CD4-positive, CD25-positive, alpha-beta regulatory T cell (primary cell): ENCODE measurements at regions not wholly inside any gene's neighbourhood (a gene's known extent, or its start where the extent isn't known, plus 50 kb on each side); places are given as distances from the start of the nearest gene placed in this dataset.
A peak's percentile ranks its signal among the peaks of the same experiment; 100 is the strongest.
"Not testable (repeated sequence)": the region's sequence is repeated elsewhere in the genome, so short reads cannot be mapped to it uniquely, and the experiment has no call there.

ENCODE experiments used
- ATAC-seq, 2 donors: fragments of 150-1000 bp; cut with Tn5 transposase; one replicate each; pipeline ENCODE4 v1.10.0; 2021; ENCODE audit warnings: low read depth in 2 of 2, moderate number of reproducible peaks in 2 of 2, moderate library complexity in 1 of 2
- DNase-seq, 3 donors: peaks; one replicate each; pipeline versions ENCODE4 v3.0.0 to v3.0.0-alpha.2; 2012 to 2022; ENCODE audit warnings: mixed read lengths in 1 of 3
- H3K27ac ChIP-seq: one replicate; pipeline ENCODE4 v1.7.0; 2013; ENCODE audit warnings: mild to moderate bottlenecking, low read length; ENCODE audit not compliant: insufficient read depth, poor library complexity, severe bottlenecking
- H3K27me3 ChIP-seq: one replicate; pipeline ENCODE4 v1.7.0; 2013; ENCODE audit warnings: low read length; ENCODE audit not compliant: control insufficient read depth, insufficient read depth
- H3K36me3 ChIP-seq: one replicate; pipeline ENCODE4 v1.7.0; 2013; ENCODE audit warnings: mild to moderate bottlenecking, low read length, moderate library complexity; ENCODE audit not compliant: control insufficient read depth, insufficient read depth
- H3K4me1 ChIP-seq: 2 replicates; pipeline ENCODE4 v1.7.0; 2013; ENCODE audit warnings: mild to moderate bottlenecking, low read length; ENCODE audit not compliant: insufficient read depth, control insufficient read depth, poor library complexity, severe bottlenecking
- H3K4me3 ChIP-seq: one replicate; pipeline ENCODE4 v1.7.0; 2013; ENCODE audit warnings: low read depth, mild to moderate bottlenecking, low read length, moderate library complexity
- H3K9me3 ChIP-seq, 2 experiments: 1 replicate in 1 of 2; 2 replicates in 1 of 2; pipeline ENCODE4 v1.7.0; 2013; ENCODE audit warnings: low read length in 2 of 2, mild to moderate bottlenecking in 1 of 2, moderate library complexity in 1 of 2; ENCODE audit not compliant: control insufficient read depth in 2 of 2
- H3K27ac Mint-ChIP-seq, 3 donors: one replicate each; pipeline ENCODE4 v1.8.0; 2020 to 2022; ENCODE audit warnings: mild to moderate bottlenecking in 3 of 3, mixed read lengths in 3 of 3, moderate library complexity in 2 of 3
- H3K27me3 Mint-ChIP-seq: one replicate; pipeline ENCODE4 v1.8.0; 2022; ENCODE audit warnings: mild to moderate bottlenecking, mixed read lengths
- H3K36me3 Mint-ChIP-seq: one replicate; pipeline ENCODE4 v1.8.0; 2020; ENCODE audit warnings: mixed read lengths
- H3K4me1 Mint-ChIP-seq, 4 donors: one replicate each; pipeline ENCODE4 v1.8.0; 2020 to 2022; ENCODE audit warnings: mixed read lengths in 4 of 4, mild to moderate bottlenecking in 1 of 4
- H3K4me3 Mint-ChIP-seq, 4 donors: one replicate each; pipeline ENCODE4 v1.8.0; 2020 to 2022; ENCODE audit warnings: mild to moderate bottlenecking in 4 of 4, mixed read lengths in 4 of 4, moderate library complexity in 3 of 4
- H3K9me3 Mint-ChIP-seq, 7 donors: one replicate each; pipeline ENCODE4 v1.8.0; 2020 to 2022; ENCODE audit warnings: mixed read lengths in 7 of 7, mild to moderate bottlenecking in 3 of 7, moderate library complexity in 2 of 7

- Mint-ChIP-seq H3K36me3 (no peaks in the 10 kb centered on the region), H3K4me3 (peak overlapping the region in 2 of 4 donors; percentile 17 to 39), H3K9me3 (no peaks in the 10 kb centered on the region), H3K27me3 (peaks cover 78% of the 10 kb centered on the region), H3K27ac (no peak overlapping the region), H3K4me1 (peaks cover 0 to 12% (median 7%) of the 10 kb centered on the region in 4 donors)
- H3K27ac ChIP-seq = no peak overlapping the region
- no peaks in the 10 kb centered on the region for H3K36me3 ChIP-seq
- no peaks in the 10 kb centered on the region for H3K4me1 ChIP-seq
- ATAC-seq = no peak
- H3K4me3 ChIP-seq = no peak overlapping the region
- H3K27me3 ChIP-seq = peaks cover 34% of the 10 kb centered on the region
- H3K9me3 ChIP-seq = no peaks in the 10 kb centered on the region
- no peak for DNase-seq
These were observed 50.5 kb upstream of the TUBA3D start for GRCh38 chr2:131425231-131425941.

- not testable (repeated sequence) for H3K27ac ChIP-seq, H3K4me3 ChIP-seq, H3K4me3 Mint-ChIP-seq, DNase-seq, H3K27ac Mint-ChIP-seq, H3K36me3 Mint-ChIP-seq, H3K9me3 Mint-ChIP-seq, H3K4me1 ChIP-seq, H3K36me3 ChIP-seq, ATAC-seq, H3K9me3 ChIP-seq
- Mint-ChIP-seq H3K27me3 (peaks cover 76% of the 10 kb centered on the region), H3K4me1 (peaks cover 0 to 12% (median 7%) of the 10 kb centered on the region in 4 donors)
- peaks cover 36% of the 10 kb centered on the region for H3K27me3 ChIP-seq
These were observed 51.3 kb upstream of the TUBA3D start for GRCh38 chr2:131424605-131425114.

- H3K27ac ChIP-seq, H3K4me3 ChIP-seq, H3K9me3 ChIP-seq, ATAC-seq, H3K36me3 Mint-ChIP-seq, H3K4me1 Mint-ChIP-seq, H3K4me3 Mint-ChIP-seq, DNase-seq, H3K4me1 ChIP-seq, H3K9me3 Mint-ChIP-seq, H3K36me3 ChIP-seq: not testable (repeated sequence)
- H3K27ac Mint-ChIP-seq = peak overlapping the region in 1 of 3 donors; percentile 20
- peaks cover 20% of the 10 kb centered on the region for H3K27me3 ChIP-seq
- peaks cover 71% of the 10 kb centered on the region for H3K27me3 Mint-ChIP-seq
These were observed 55.2 kb upstream of the TUBA3D start for GRCh38 chr2:131420751-131421150.

GRCh38 chr2:131419441-131419840, 55.5 kb upstream of the RAB6D start:
- DNase-seq = no peak

GRCh38 chr2:131418625-131419024, 54.7 kb upstream of the RAB6D start:
- no peaks in the 10 kb centered on the region for H3K9me3 ChIP-seq
- no peak for DNase-seq
- H3K27ac ChIP-seq = no peak overlapping the region
- H3K9me3 Mint-ChIP-seq = no peaks in the 10 kb centered on the region
- H3K27me3 ChIP-seq = peaks cover 14% of the 10 kb centered on the region
- no peak for ATAC-seq
- no peak overlapping the region for H3K4me3 Mint-ChIP-seq
- H3K27me3 Mint-ChIP-seq = peaks cover 58% of the 10 kb centered on the region
- H3K4me3 ChIP-seq = no peak overlapping the region
- no peak overlapping the region for H3K27ac Mint-ChIP-seq
- H3K36me3 Mint-ChIP-seq = no peaks in the 10 kb centered on the region
- H3K4me1 Mint-ChIP-seq = peaks cover 0 to 5% (median under 1%) of the 10 kb centered on the region in 4 donors
- H3K36me3 ChIP-seq = no peaks in the 10 kb centered on the region
- no peaks in the 10 kb centered on the region for H3K4me1 ChIP-seq

More at GRCh38 chr2:131419441-131419840, 55.5 kb upstream of the RAB6D start:
- no peak overlapping the region for H3K4me3 Mint-ChIP-seq
- no peaks in the 10 kb centered on the region for H3K36me3 Mint-ChIP-seq
- Histone ChIP-seq H3K36me3 (no peaks in the 10 kb centered on the region), H3K27me3 (peaks cover 21% of the 10 kb centered on the region), H3K9me3 (no peaks in the 10 kb centered on the region), H3K4me1 (no peaks in the 10 kb centered on the region), H3K4me3 (no peak overlapping the region), H3K27ac (no peak overlapping the region)
- peaks cover 66% of the 10 kb centered on the region for H3K27me3 Mint-ChIP-seq
- no peak for ATAC-seq
- H3K9me3 Mint-ChIP-seq = no peaks in the 10 kb centered on the region
- no peak overlapping the region for H3K27ac Mint-ChIP-seq
- peaks cover 0 to 5% (median 2%) of the 10 kb centered on the region in 4 donors for H3K4me1 Mint-ChIP-seq

DNA sequence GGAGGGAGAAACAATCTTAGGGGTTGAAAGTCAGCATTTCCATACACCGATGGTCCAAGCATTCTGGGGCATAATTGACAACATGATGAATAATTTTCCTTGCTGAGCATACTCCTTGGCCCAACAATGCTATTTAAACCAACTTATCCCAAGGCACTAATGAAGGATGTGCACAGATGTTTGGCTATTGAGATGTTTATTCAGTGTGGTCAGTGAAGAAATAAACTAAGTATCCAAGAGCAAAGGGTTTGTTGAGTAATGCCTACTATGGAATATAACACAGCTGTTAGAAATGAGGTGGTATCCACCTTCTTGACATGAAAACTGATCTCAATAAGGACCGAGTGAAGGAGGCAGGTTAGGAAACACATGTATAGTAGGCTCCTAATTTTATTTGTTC, 53.9 kb upstream of the RAB6D start:
- no peak overlapping the region for H3K4me3 ChIP-seq
- H3K27me3 Mint-ChIP-seq = peaks cover 57% of the 10 kb centered on the region
- no peaks in the 10 kb centered on the region for H3K36me3 ChIP-seq
- no peaks in the 10 kb centered on the region for H3K36me3 Mint-ChIP-seq
- no peak overlapping the region for H3K27ac Mint-ChIP-seq
- no peaks in the 10 kb centered on the region for H3K9me3 ChIP-seq
- no peak overlapping the region for H3K27ac ChIP-seq
- H3K27me3 ChIP-seq = peaks cover 10% of the 10 kb centered on the region
- no peaks in the 10 kb centered on the region for H3K9me3 Mint-ChIP-seq
- H3K4me1 ChIP-seq = no peaks in the 10 kb centered on the region
- ATAC-seq (no peak), DNase-seq (no peak)
- no peak overlapping the region for H3K4me3 Mint-ChIP-seq
- H3K4me1 Mint-ChIP-seq = peaks cover 0 to 4% (median 0%) of the 10 kb centered on the region in 4 donors

DNA sequence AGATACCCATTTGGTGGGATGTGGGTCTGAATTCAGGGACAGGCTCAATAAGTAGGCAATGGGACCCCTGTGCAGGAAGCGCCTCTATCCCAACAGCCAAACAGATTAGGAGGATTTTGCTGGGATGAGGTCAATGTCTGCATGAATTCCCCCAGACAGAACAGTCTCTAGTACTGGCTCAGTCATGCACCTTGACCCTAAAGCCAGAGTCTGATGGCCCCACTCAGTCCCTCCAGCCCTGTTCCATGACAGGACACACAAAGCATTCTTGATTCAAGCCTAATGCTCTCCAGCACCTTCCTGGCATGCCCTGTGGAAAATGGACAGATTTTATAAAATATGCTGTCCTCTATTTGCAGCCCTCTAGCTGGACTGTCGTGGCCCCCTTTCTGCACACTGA, 49.8 kb upstream of the RAB6D start:
- no peak overlapping the region for H3K4me3 ChIP-seq
- Mint-ChIP-seq H3K4me3 (no peak overlapping the region), H3K27ac (no peak overlapping the region), H3K36me3 (no peaks in the 10 kb centered on the region), H3K9me3 (no peaks in the 10 kb centered on the region), H3K4me1 (peaks cover 0 to 4% (median 0%) of the 10 kb centered on the region in 4 donors), H3K27me3 (peaks cover 51% of the 10 kb centered on the region)
- DNase-seq (no peak), ATAC-seq (no peak)
- no peaks in the 10 kb centered on the region for H3K4me1 ChIP-seq
- no peak overlapping the region for H3K27ac ChIP-seq
- H3K27me3 ChIP-seq = peaks cover 9% of the 10 kb centered on the region
- no peaks in the 10 kb centered on the region for H3K9me3 ChIP-seq
- H3K36me3 ChIP-seq = no peaks in the 10 kb centered on the region
